ENCODE measurements at regions not wholly inside any gene's neighbourhood (a gene's known extent, or its start where the extent isn't known, plus 50 kb on each side); places are given as distances from the start of the nearest gene placed in this dataset.

- H3K4me3 ChIP-seq (replicated peaks in 1 of 3): no peak overlapping the region
- H3K27me3 ChIP-seq: no peaks in the 10 kb centered on the region
- 61 to 69% methylated on average over 4 of the region's 4 CpGs for WGBS, 2 donors
- no peak for DNase-seq
- no peaks in the 10 kb centered on the region for H3K36me3 ChIP-seq
- intact Hi-C loops (cut with DNase I): no loop called here
- H3K9me3 ChIP-seq: no peaks in the 10 kb centered on the region
- TF ChIP-seq, protein P1, sequence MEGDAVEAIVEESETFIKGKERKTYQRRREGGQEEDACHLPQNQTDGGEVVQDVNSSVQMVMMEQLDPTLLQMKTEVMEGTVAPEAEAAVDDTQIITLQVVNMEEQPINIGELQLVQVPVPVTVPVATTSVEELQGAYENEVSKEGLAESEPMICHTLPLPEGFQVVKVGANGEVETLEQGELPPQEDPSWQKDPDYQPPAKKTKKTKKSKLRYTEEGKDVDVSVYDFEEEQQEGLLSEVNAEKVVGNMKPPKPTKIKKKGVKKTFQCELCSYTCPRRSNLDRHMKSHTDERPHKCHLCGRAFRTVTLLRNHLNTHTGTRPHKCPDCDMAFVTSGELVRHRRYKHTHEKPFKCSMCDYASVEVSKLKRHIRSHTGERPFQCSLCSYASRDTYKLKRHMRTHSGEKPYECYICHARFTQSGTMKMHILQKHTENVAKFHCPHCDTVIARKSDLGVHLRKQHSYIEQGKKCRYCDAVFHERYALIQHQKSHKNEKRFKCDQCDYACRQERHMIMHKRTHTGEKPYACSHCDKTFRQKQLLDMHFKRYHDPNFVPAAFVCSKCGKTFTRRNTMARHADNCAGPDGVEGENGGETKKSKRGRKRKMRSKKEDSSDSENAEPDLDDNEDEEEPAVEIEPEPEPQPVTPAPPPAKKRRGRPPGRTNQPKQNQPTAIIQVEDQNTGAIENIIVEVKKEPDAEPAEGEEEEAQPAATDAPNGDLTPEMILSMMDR (IDR thresholded peaks at IDR 0.05): no peak
- no peak for TF ChIP-seq POLR2A (IDR thresholded peaks at IDR 0.05)
- H3K27ac ChIP-seq: no peak overlapping the region
- no peaks in the 10 kb centered on the region for H3K4me1 ChIP-seq
Measured at GRCh38 chr4:96312046-96312685, 472.3 kb downstream of the PDHA2 start.

GRCh38 chr4:96315815-96316214, 475.9 kb downstream of the PDHA2 start:
- intact Hi-C loops (cut with DNase I): no loop called here
- Histone ChIP-seq H3K9me3 (no peaks in the 10 kb centered on the region), H3K4me3 (replicated peaks in 1 of 3) (no peak overlapping the region), H3K4me1 (no peaks in the 10 kb centered on the region), H3K27me3 (no peaks in the 10 kb centered on the region), H3K27ac (no peak overlapping the region), H3K36me3 (no peaks in the 10 kb centered on the region)
- TF ChIP-seq, protein P1 (IDR thresholded peaks at IDR 0.05): no peak
- no peak for TF ChIP-seq POLR2A (IDR thresholded peaks at IDR 0.05)
- DNase-seq: no peak
- WGBS, 2 donors: 21 to 30% methylated on average over 2 of the region's 2 CpGs

GRCh38 chr4:96316776-96317175, 476.9 kb downstream of the PDHA2 start:
- no peak for DNase-seq
- Histone ChIP-seq H3K4me3 (replicated peaks in 1 of 3) (no peak overlapping the region), H3K27ac (no peak overlapping the region), H3K4me1 (no peaks in the 10 kb centered on the region), H3K27me3 (no peaks in the 10 kb centered on the region), H3K9me3 (no peaks in the 10 kb centered on the region), H3K36me3 (no peaks in the 10 kb centered on the region)
- TF ChIP-seq, protein P1 (IDR thresholded peaks at IDR 0.05): no peak
- TF ChIP-seq POLR2A (IDR thresholded peaks at IDR 0.05): no peak
- intact Hi-C loops (cut with DNase I): no loop called here
- 73 to 86% methylated on average over 2 of the region's 2 CpGs for WGBS, 2 donors

GRCh38 chr4:96317891-96318290, 478.0 kb downstream of the PDHA2 start:
- no peak for TF ChIP-seq POLR2A (IDR thresholded peaks at IDR 0.05)
- TF ChIP-seq, protein P1 (IDR thresholded peaks at IDR 0.05): no peak
- no peak overlapping the region for H3K4me3 ChIP-seq (replicated peaks in 1 of 3)
- no peak overlapping the region for H3K27ac ChIP-seq
- H3K36me3 ChIP-seq: no peaks in the 10 kb centered on the region
- intact Hi-C loops (cut with DNase I): no loop called here
- no peaks in the 10 kb centered on the region for H3K9me3 ChIP-seq
- H3K4me1 ChIP-seq: no peaks in the 10 kb centered on the region
- 85 to 88% methylated on average over 6 of the region's 6 CpGs for WGBS, 2 donors
- no peaks in the 10 kb centered on the region for H3K27me3 ChIP-seq
- no peak for DNase-seq

DNA sequence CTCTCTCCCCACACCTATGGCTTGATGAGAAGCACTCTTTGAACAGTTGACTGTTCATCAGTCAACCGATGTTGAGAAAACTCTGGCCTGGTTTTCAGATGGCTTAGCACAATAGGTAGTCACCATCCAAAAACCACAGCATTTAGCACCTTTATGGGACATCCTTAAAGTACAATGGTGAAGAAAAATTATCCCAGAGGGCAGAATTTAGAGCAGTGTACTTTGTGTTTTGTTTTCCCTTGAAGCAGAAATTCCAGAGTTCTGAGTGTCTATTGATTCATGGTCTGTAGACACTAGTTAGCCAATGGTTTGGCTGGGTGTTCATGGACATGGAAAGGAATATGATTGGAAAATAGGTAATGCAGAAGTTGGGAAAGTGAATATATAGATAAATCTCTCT, 487.0 kb downstream of the PDHA2 start:
- 85 to 91% methylated on average over 1 of the region's 1 CpG for WGBS, 2 donors
- H3K4me1 ChIP-seq: no peaks in the 10 kb centered on the region
- intact Hi-C loops (cut with DNase I): no loop called here
- H3K9me3 ChIP-seq: no peaks in the 10 kb centered on the region
- DNase-seq: no peak
- H3K27ac ChIP-seq: no peak overlapping the region
- H3K4me3 ChIP-seq (replicated peaks in 1 of 3): no peak overlapping the region
- H3K27me3 ChIP-seq: no peaks in the 10 kb centered on the region
- TF ChIP-seq, protein P1 (IDR thresholded peaks at IDR 0.05): no peak
- TF ChIP-seq POLR2A (IDR thresholded peaks at IDR 0.05): no peak
- H3K36me3 ChIP-seq: no peaks in the 10 kb centered on the region
